Astrocyte of the cerebellum (primary cell): ENCODE measurements at regions not wholly inside any gene's neighbourhood (a gene's known extent, or its start where the extent isn't known, plus 50 kb on each side); places are given as distances from the start of the nearest gene placed in this dataset.

Experiments
- DNase-seq: peaks from one replicate; pipeline ENCODE4 v3.0.0-alpha.2; 2011; ENCODE audit warnings: low read depth
- H3K4me3 ChIP-seq: 2 replicates; pipeline ENCODE4 v1.5.1; 2011; ENCODE audit warnings: mild to moderate bottlenecking, low read depth, low read length, moderate library complexity
- CTCF ChIP-seq: IDR thresholded peaks from 2 replicates; pipeline ENCODE4 v1.5.1; 2012; ENCODE audit warnings: low read length, low read depth, moderate library complexity, mild to moderate bottlenecking; ENCODE audit errors: missing control alignments
- in situ Hi-C: cut with HindIII; loops from 2 replicates; pipeline ENCODE4 v1.10.0; 2017; ENCODE audit warnings: low sequenced_read_pairs

DNA sequence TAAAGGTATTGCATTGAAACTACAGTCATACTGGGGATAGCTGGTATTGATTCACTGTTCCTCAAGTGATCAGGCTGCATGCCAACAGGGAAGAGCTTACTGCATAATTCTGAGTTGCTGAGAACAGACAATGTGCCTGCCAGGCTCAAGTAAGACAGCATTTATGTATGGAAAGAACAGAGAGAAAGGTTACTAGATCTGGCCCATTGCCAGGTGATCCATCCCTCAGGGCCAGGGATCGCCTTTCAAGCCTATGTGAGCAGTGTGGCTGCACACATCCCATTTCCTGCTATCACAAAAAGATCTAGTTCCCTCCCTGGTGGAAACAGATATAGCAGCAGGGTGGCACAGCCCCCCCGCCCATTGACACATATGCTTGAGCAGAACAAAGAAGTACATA, 254.0 kb downstream of the TMA16 start:
- no peak for DNase-seq
- in situ Hi-C loops: no loop called here
- H3K4me3 ChIP-seq: no peak overlapping the region
- TF ChIP-seq CTCF: no peak

GRCh38 chr4:163755013-163755412, 260.5 kb downstream of the TMA16 start:
- in situ Hi-C loops: no loop called here
- H3K4me3 ChIP-seq: no peak overlapping the region
- peak; percentile 50 for TF ChIP-seq CTCF
- DNase-seq: peak; percentile 11

GRCh38 chr4:163757219-163757618, 262.7 kb downstream of the TMA16 start:
- in situ Hi-C loops: no loop called here
- no peak overlapping the region for H3K4me3 ChIP-seq
- TF ChIP-seq CTCF: no peak
- no peak for DNase-seq

- H3K4me3 ChIP-seq: no peak overlapping the region
- DNase-seq: no peak
- in situ Hi-C loops: no loop called here
- no peak for TF ChIP-seq CTCF
These were observed 263.5 kb downstream of the TMA16 start for GRCh38 chr4:163758032-163758431.

DNA sequence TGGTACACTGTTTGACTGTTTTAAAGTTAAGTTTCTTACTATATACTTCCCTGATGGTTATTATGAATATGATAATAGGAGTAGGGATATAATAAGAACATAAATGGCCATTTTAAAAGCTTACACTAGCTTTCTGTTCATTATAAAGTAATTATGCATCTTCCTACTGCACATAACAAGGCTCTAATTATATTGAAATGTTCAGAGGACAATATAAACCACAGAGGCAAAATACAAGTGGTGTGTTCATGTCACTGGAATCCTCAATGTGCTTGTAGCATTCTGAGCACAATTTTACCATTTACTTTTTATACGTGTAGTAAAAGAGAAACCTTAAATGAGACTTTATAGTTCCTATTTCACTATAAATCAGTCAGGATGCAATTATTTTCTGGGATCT, 268.3 kb downstream of the TMA16 start:
- H3K4me3 ChIP-seq: no peak overlapping the region
- no peak for TF ChIP-seq CTCF
- DNase-seq: no peak
- in situ Hi-C loops: no loop called here

GRCh38 chr4:163764569-163764968, 270.1 kb downstream of the TMA16 start:
- H3K4me3 ChIP-seq: no peak overlapping the region
- no peak for DNase-seq
- no peak for TF ChIP-seq CTCF
- in situ Hi-C loops: no loop called here

DNA sequence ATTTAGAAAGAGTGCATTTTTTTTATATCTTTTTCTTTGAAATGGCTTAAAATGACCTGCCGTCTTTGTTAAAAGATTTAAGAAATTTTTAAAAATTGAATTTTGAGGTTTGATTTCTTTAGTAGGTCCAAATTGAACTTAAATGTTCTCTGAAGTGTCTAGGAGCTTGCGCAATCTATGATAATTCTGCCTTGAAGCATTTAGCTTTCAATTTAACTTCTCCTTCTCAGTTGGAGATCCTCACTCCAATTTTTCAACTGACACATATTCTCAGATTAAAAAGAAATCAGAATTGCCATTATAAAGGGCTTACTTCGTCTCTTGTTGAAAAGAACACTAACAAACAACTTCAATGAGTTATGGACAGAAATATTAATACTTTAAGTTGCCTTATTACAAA, 273.5 kb downstream of the TMA16 start:
- no peak for DNase-seq
- in situ Hi-C loops: no loop called here
- H3K4me3 ChIP-seq: no peak overlapping the region
- TF ChIP-seq CTCF: no peak
